H9 (cell line): ENCODE measurements at regions not wholly inside any gene's neighbourhood (a gene's known extent, or its start where the extent isn't known, plus 50 kb on each side); places are given as distances from the start of the nearest gene placed in this dataset.

ENCODE experiments used
- DNase-seq: peaks from one replicate; pipeline ENCODE4 v3.0.0-alpha.2; 2017
- H2AFZ ChIP-seq: one replicate; pipeline ENCODE4 v1.6.1; 2013; ENCODE audit warnings: mild to moderate bottlenecking, low read length, control low read depth, moderate library complexity
- H2AK5ac ChIP-seq: 2 replicates; pipeline ENCODE4 v1.6.1; 2013; ENCODE audit warnings: low read length, control low read depth, mixed read lengths; ENCODE audit not compliant: insufficient read length
- H2BK120ac ChIP-seq: one replicate; pipeline ENCODE4 v1.6.1; 2013; ENCODE audit warnings: low read depth, mild to moderate bottlenecking, low read length, control low read depth, inconsistent platforms; ENCODE audit not compliant: poor library complexity, severe bottlenecking
- H2BK12ac ChIP-seq: 2 replicates; pipeline ENCODE4 v1.6.1; 2013; ENCODE audit warnings: low read length, control low read depth, mixed read lengths, low read depth; ENCODE audit not compliant: insufficient read length
- H2BK15ac ChIP-seq: 2 replicates; pipeline ENCODE4 v1.6.1; 2013; ENCODE audit warnings: low read depth, low read length, control low read depth
- H2BK20ac ChIP-seq: one replicate; pipeline ENCODE4 v1.6.1; 2013; ENCODE audit warnings: low read depth, mild to moderate bottlenecking, low read length, control low read depth, inconsistent platforms; ENCODE audit not compliant: poor library complexity, severe bottlenecking
- H2BK5ac ChIP-seq: 2 replicates; pipeline ENCODE4 v1.6.1; 2013; ENCODE audit warnings: low read length, control low read depth, mixed read lengths; ENCODE audit not compliant: insufficient read length
- H3K14ac ChIP-seq: 2 replicates; pipeline ENCODE4 v1.6.1; 2013; ENCODE audit warnings: low read length, control low read depth; ENCODE audit not compliant: insufficient read depth
- H3K18ac ChIP-seq: 2 replicates; pipeline ENCODE4 v1.6.1; 2013; ENCODE audit warnings: low read depth, mild to moderate bottlenecking, mixed read lengths, low read length, control low read depth; ENCODE audit not compliant: insufficient read length
- H3K23ac ChIP-seq: 2 replicates; pipeline ENCODE4 v1.6.1; 2013; ENCODE audit warnings: low read length, control low read depth, mixed read lengths, low read depth; ENCODE audit not compliant: insufficient read length
- H3K23me2 ChIP-seq: 2 replicates; pipeline ENCODE4 v1.6.1; 2013; ENCODE audit warnings: low read depth, mild to moderate bottlenecking, mixed read lengths, low read length, control low read depth; ENCODE audit not compliant: insufficient read length, poor library complexity, severe bottlenecking
- H3K27ac ChIP-seq: 2 replicates; pipeline ENCODE4 v1.5.1; 2013; ENCODE audit warnings: low read length, control low read depth, mixed read lengths, low read depth; ENCODE audit not compliant: insufficient read length
- H3K27me3 ChIP-seq: 2 replicates; pipeline ENCODE4 v1.6.1; 2013; ENCODE audit warnings: low read length, control low read depth, inconsistent platforms; ENCODE audit not compliant: insufficient read depth
- H3K4ac ChIP-seq: 2 replicates; pipeline ENCODE4 v1.6.1; 2013; ENCODE audit warnings: low read depth, mild to moderate bottlenecking, control low read depth, inconsistent platforms, low read length, moderate library complexity
- H3K4me1 ChIP-seq: 2 replicates; pipeline ENCODE4 v1.6.1; 2013; ENCODE audit warnings: low read length, control low read depth, inconsistent platforms; ENCODE audit not compliant: insufficient read depth
- H3K4me2 ChIP-seq: 2 replicates; pipeline ENCODE4 v1.6.1; 2013; ENCODE audit warnings: low read length, control low read depth, mixed read lengths; ENCODE audit not compliant: insufficient read length, insufficient read depth
- H3K56ac ChIP-seq: 2 replicates; pipeline ENCODE4 v1.6.1; 2013; ENCODE audit warnings: low read depth, mild to moderate bottlenecking, mixed read lengths, low read length, control low read depth; ENCODE audit not compliant: insufficient read length
- H3K79me1 ChIP-seq: 2 replicates; pipeline ENCODE4 v1.6.1; 2013; ENCODE audit warnings: low read depth, mild to moderate bottlenecking, moderate library complexity, low read length, control low read depth, inconsistent platforms; ENCODE audit not compliant: insufficient read depth, poor library complexity, severe bottlenecking
- H3K79me2 ChIP-seq: 2 replicates; pipeline ENCODE4 v1.6.1; 2013; ENCODE audit warnings: low read length, control low read depth, inconsistent platforms; ENCODE audit not compliant: insufficient read depth
- H3K9ac ChIP-seq: 2 replicates; pipeline ENCODE4 v1.6.1; 2013; ENCODE audit warnings: low read length, control low read depth, mixed read lengths; ENCODE audit not compliant: insufficient read length; ENCODE audit errors: extremely low read depth
- H3K9me3 ChIP-seq: one replicate; pipeline ENCODE4 v1.6.1; 2013; ENCODE audit warnings: low read depth, low read length, inconsistent platforms; ENCODE audit not compliant: control insufficient read depth
- H3T11ph ChIP-seq: one replicate; pipeline ENCODE4 v1.6.1; 2013; ENCODE audit warnings: mild to moderate bottlenecking, low read length, control low read depth, inconsistent platforms
- H4K20me1 ChIP-seq: one replicate; pipeline ENCODE4 v1.6.1; 2013; ENCODE audit not compliant: control insufficient read depth, insufficient read length, insufficient read depth
- H4K5ac ChIP-seq: 2 replicates; pipeline ENCODE4 v1.6.1; 2013; ENCODE audit warnings: low read depth, mild to moderate bottlenecking, mixed read lengths, low read length, control low read depth; ENCODE audit not compliant: insufficient read length
- H4K8ac ChIP-seq: replicated peaks from 2 replicates; pipeline ENCODE4 v1.6.1; 2013; ENCODE audit warnings: low read length, control low read depth, mixed read lengths, low read depth; ENCODE audit not compliant: insufficient read length
- H4K91ac ChIP-seq: 2 replicates; pipeline ENCODE4 v1.6.1; 2013; ENCODE audit warnings: low read depth, mild to moderate bottlenecking, moderate library complexity, mixed read lengths, low read length, control low read depth; ENCODE audit not compliant: insufficient read length
- H3K27ac Mint-ChIP-seq, 3 experiments: 2 replicates in 2 of 3; 3 replicates in 1 of 3; pipeline ENCODE4 v1.8.0; 2020 to 2021; ENCODE audit warnings: mixed read lengths in 3 of 3, mild to moderate bottlenecking in 1 of 3, moderate library complexity in 1 of 3
- H3K27me3 Mint-ChIP-seq: 2 replicates; pipeline ENCODE4 v1.8.0; 2021; ENCODE audit warnings: low read depth, mild to moderate bottlenecking, moderate library complexity, mixed read lengths
- H3K36me3 Mint-ChIP-seq, 3 experiments: 2 replicates in 2 of 3; 3 replicates in 1 of 3; pipeline ENCODE4 v1.8.0; 2020 to 2021; ENCODE audit warnings: low read depth in 3 of 3, mixed read lengths in 3 of 3; ENCODE audit not compliant: insufficient read depth in 1 of 3
- H3K4me1 Mint-ChIP-seq, 2 experiments: 2 replicates each; pipeline ENCODE4 v1.8.0; 2020; ENCODE audit warnings: mixed read lengths in 2 of 2
- H3K4me3 Mint-ChIP-seq, 2 experiments: 2 replicates in 1 of 2; 3 replicates in 1 of 2; pipeline ENCODE4 v1.8.0; 2020 to 2021; ENCODE audit warnings: mild to moderate bottlenecking in 2 of 2, mixed read lengths in 2 of 2, moderate library complexity in 1 of 2
- H3K9me3 Mint-ChIP-seq, 2 experiments: 2 replicates in 1 of 2; 3 replicates in 1 of 2; pipeline ENCODE4 v1.8.0; 2020; ENCODE audit warnings: mild to moderate bottlenecking in 2 of 2, mixed read lengths in 2 of 2, moderate library complexity in 1 of 2
- CTCF ChIP-seq: fragments of 200-600 bp; sonication (generic); conservative IDR thresholded peaks from 3 replicates; pipeline ENCODE4 v1.8.0; 2021; ENCODE audit warnings: antibody characterized with exemption, mild to moderate bottlenecking

DNA sequence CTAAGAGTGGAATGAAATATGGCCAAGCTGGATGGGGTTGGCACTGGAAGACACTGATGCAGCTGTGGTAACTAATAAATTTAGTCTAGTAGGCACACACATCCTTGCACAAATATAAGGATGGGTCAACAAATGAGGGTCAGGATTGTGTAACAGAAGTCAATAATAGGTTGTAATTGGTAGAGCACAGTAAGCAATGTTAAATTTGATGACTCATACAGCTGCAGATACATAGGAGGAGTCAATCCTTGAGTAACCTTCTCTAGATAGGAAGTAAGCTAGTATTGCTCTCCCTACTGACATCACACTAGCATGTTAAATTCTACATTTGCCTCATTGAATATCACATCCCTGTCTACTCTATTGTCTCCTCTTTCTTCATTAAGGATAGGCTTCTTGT, 332.1 kb downstream of the PTPRC start:
- H3K18ac ChIP-seq: no peak overlapping the region
- no peak overlapping the region for H2BK12ac ChIP-seq
- H3K23ac ChIP-seq: no peak overlapping the region
- Mint-ChIP-seq H3K27ac (no peak overlapping the region), H3K36me3 (no peaks in the 10 kb centered on the region), H3K27me3 (no peaks in the 10 kb centered on the region), H3K4me3 (no peak overlapping the region), H3K4me1 (0 out of 4 replicates have a peak, but pooled peaks cover 0 to 5% of the 10 kb centered on the region in 2 experiments), H3K9me3 (peaks cover 0 to 2% of the 10 kb centered on the region in 2 experiments; a peak in 1 of 5 replicates)
- no peak overlapping the region for H3K14ac ChIP-seq
- DNase-seq: no peak
- H2BK120ac ChIP-seq: no peak overlapping the region
- no peak overlapping the region for H2BK20ac ChIP-seq
- H3K23me2 ChIP-seq: no peaks in the 10 kb centered on the region
- no peak overlapping the region for H4K8ac ChIP-seq
- H3K9me3 ChIP-seq: no peaks in the 10 kb centered on the region
- TF ChIP-seq CTCF: no peak
- no peaks in the 10 kb centered on the region for H4K20me1 ChIP-seq
- no peak overlapping the region for H3K9ac ChIP-seq
- H2BK5ac ChIP-seq: no peak overlapping the region
- no peak overlapping the region for H2AFZ ChIP-seq
- no peak overlapping the region for H4K5ac ChIP-seq
- no peak overlapping the region for H2BK15ac ChIP-seq
- no peak overlapping the region for H3T11ph ChIP-seq
- H3K79me1 ChIP-seq: no peaks in the 10 kb centered on the region
- H3K4me1 ChIP-seq: peaks cover 3% of the 10 kb centered on the region
- no peaks in the 10 kb centered on the region for H3K79me2 ChIP-seq
- no peak overlapping the region for H3K56ac ChIP-seq
- H3K27me3 ChIP-seq: no peaks in the 10 kb centered on the region
- H3K27ac ChIP-seq: no peak overlapping the region
- H3K4ac ChIP-seq: no peak overlapping the region
- no peak overlapping the region for H3K4me2 ChIP-seq
- H4K91ac ChIP-seq: no peak overlapping the region
- no peak overlapping the region for H2AK5ac ChIP-seq
